ENCODE measurements at regions not wholly inside any gene's neighbourhood (a gene's known extent, or its start where the extent isn't known, plus 50 kb on each side); places are given as distances from the start of the nearest gene placed in this dataset.

GRCh38 chr2:226583715-226584114 lies 215.9 kb downstream of the IRS1 start:
- no peak for TF ChIP-seq EZH2phosphoT487 (IDR thresholded peaks at IDR 0.05; ENCODE audit: unreplicated experiment)
- TF ChIP-seq POLR2AphosphoS5 (IDR thresholded peaks at IDR 0.05; ENCODE audit: low read depth) = no peak
- TF ChIP-seq REST (IDR thresholded peaks at IDR 0.05; ENCODE audit: unreplicated experiment) = no peak
- no peak for TF ChIP-seq CTCF (conservative IDR thresholded peaks at IDR 0.05; ENCODE audit: low read depth in 2 of 2)
- TF ChIP-seq EZH2 (IDR thresholded peaks at IDR 0.05; ENCODE audit: low read depth, unreplicated experiment) = no peak
- TF ChIP-seq CREB1 (CRISPR knock-in tag; IDR thresholded peaks at IDR 0.05; ENCODE audit: low read depth) = no peak
- no peak for TF ChIP-seq ZNF462 (CRISPR knock-in tag; IDR thresholded peaks at IDR 0.05)
